H9 (cell line): ENCODE measurements at regions not wholly inside any gene's neighbourhood (a gene's known extent, or its start where the extent isn't known, plus 50 kb on each side); places are given as distances from the start of the nearest gene placed in this dataset.
A peak's percentile ranks its signal among the peaks of the same experiment; 100 is the strongest.

Source experiments
- DNase-seq: peaks from one replicate; pipeline ENCODE4 v3.0.0-alpha.2; 2017
- H2AFZ ChIP-seq: one replicate; pipeline ENCODE4 v1.6.1; 2013; ENCODE audit warnings: mild to moderate bottlenecking, low read length, control low read depth, moderate library complexity
- H2AK5ac ChIP-seq: 2 replicates; pipeline ENCODE4 v1.6.1; 2013; ENCODE audit warnings: low read length, control low read depth, mixed read lengths; ENCODE audit not compliant: insufficient read length
- H2BK120ac ChIP-seq: one replicate; pipeline ENCODE4 v1.6.1; 2013; ENCODE audit warnings: low read depth, mild to moderate bottlenecking, low read length, control low read depth, inconsistent platforms; ENCODE audit not compliant: poor library complexity, severe bottlenecking
- H2BK12ac ChIP-seq: 2 replicates; pipeline ENCODE4 v1.6.1; 2013; ENCODE audit warnings: low read length, control low read depth, mixed read lengths, low read depth; ENCODE audit not compliant: insufficient read length
- H2BK15ac ChIP-seq: 2 replicates; pipeline ENCODE4 v1.6.1; 2013; ENCODE audit warnings: low read depth, low read length, control low read depth
- H2BK20ac ChIP-seq: one replicate; pipeline ENCODE4 v1.6.1; 2013; ENCODE audit warnings: low read depth, mild to moderate bottlenecking, low read length, control low read depth, inconsistent platforms; ENCODE audit not compliant: poor library complexity, severe bottlenecking
- H2BK5ac ChIP-seq: 2 replicates; pipeline ENCODE4 v1.6.1; 2013; ENCODE audit warnings: low read length, control low read depth, mixed read lengths; ENCODE audit not compliant: insufficient read length
- H3K14ac ChIP-seq: 2 replicates; pipeline ENCODE4 v1.6.1; 2013; ENCODE audit warnings: low read length, control low read depth; ENCODE audit not compliant: insufficient read depth
- H3K18ac ChIP-seq: 2 replicates; pipeline ENCODE4 v1.6.1; 2013; ENCODE audit warnings: low read depth, mild to moderate bottlenecking, mixed read lengths, low read length, control low read depth; ENCODE audit not compliant: insufficient read length
- H3K23ac ChIP-seq: 2 replicates; pipeline ENCODE4 v1.6.1; 2013; ENCODE audit warnings: low read length, control low read depth, mixed read lengths, low read depth; ENCODE audit not compliant: insufficient read length
- H3K23me2 ChIP-seq: 2 replicates; pipeline ENCODE4 v1.6.1; 2013; ENCODE audit warnings: low read depth, mild to moderate bottlenecking, mixed read lengths, low read length, control low read depth; ENCODE audit not compliant: insufficient read length, poor library complexity, severe bottlenecking
- H3K27ac ChIP-seq: 2 replicates; pipeline ENCODE4 v1.5.1; 2013; ENCODE audit warnings: low read length, control low read depth, mixed read lengths, low read depth; ENCODE audit not compliant: insufficient read length
- H3K27me3 ChIP-seq: 2 replicates; pipeline ENCODE4 v1.6.1; 2013; ENCODE audit warnings: low read length, control low read depth, inconsistent platforms; ENCODE audit not compliant: insufficient read depth
- H3K4ac ChIP-seq: 2 replicates; pipeline ENCODE4 v1.6.1; 2013; ENCODE audit warnings: low read depth, mild to moderate bottlenecking, control low read depth, inconsistent platforms, low read length, moderate library complexity
- H3K4me1 ChIP-seq: 2 replicates; pipeline ENCODE4 v1.6.1; 2013; ENCODE audit warnings: low read length, control low read depth, inconsistent platforms; ENCODE audit not compliant: insufficient read depth
- H3K4me2 ChIP-seq: 2 replicates; pipeline ENCODE4 v1.6.1; 2013; ENCODE audit warnings: low read length, control low read depth, mixed read lengths; ENCODE audit not compliant: insufficient read length, insufficient read depth
- H3K56ac ChIP-seq: 2 replicates; pipeline ENCODE4 v1.6.1; 2013; ENCODE audit warnings: low read depth, mild to moderate bottlenecking, mixed read lengths, low read length, control low read depth; ENCODE audit not compliant: insufficient read length
- H3K79me1 ChIP-seq: 2 replicates; pipeline ENCODE4 v1.6.1; 2013; ENCODE audit warnings: low read depth, mild to moderate bottlenecking, moderate library complexity, low read length, control low read depth, inconsistent platforms; ENCODE audit not compliant: insufficient read depth, poor library complexity, severe bottlenecking
- H3K79me2 ChIP-seq: 2 replicates; pipeline ENCODE4 v1.6.1; 2013; ENCODE audit warnings: low read length, control low read depth, inconsistent platforms; ENCODE audit not compliant: insufficient read depth
- H3K9ac ChIP-seq: 2 replicates; pipeline ENCODE4 v1.6.1; 2013; ENCODE audit warnings: low read length, control low read depth, mixed read lengths; ENCODE audit not compliant: insufficient read length; ENCODE audit errors: extremely low read depth
- H3K9me3 ChIP-seq: one replicate; pipeline ENCODE4 v1.6.1; 2013; ENCODE audit warnings: low read depth, low read length, inconsistent platforms; ENCODE audit not compliant: control insufficient read depth
- H3T11ph ChIP-seq: one replicate; pipeline ENCODE4 v1.6.1; 2013; ENCODE audit warnings: mild to moderate bottlenecking, low read length, control low read depth, inconsistent platforms
- H4K20me1 ChIP-seq: one replicate; pipeline ENCODE4 v1.6.1; 2013; ENCODE audit not compliant: control insufficient read depth, insufficient read length, insufficient read depth
- H4K5ac ChIP-seq: 2 replicates; pipeline ENCODE4 v1.6.1; 2013; ENCODE audit warnings: low read depth, mild to moderate bottlenecking, mixed read lengths, low read length, control low read depth; ENCODE audit not compliant: insufficient read length
- H4K8ac ChIP-seq: replicated peaks from 2 replicates; pipeline ENCODE4 v1.6.1; 2013; ENCODE audit warnings: low read length, control low read depth, mixed read lengths, low read depth; ENCODE audit not compliant: insufficient read length
- H4K91ac ChIP-seq: 2 replicates; pipeline ENCODE4 v1.6.1; 2013; ENCODE audit warnings: low read depth, mild to moderate bottlenecking, moderate library complexity, mixed read lengths, low read length, control low read depth; ENCODE audit not compliant: insufficient read length
- H3K27ac Mint-ChIP-seq, 3 experiments: 2 replicates in 2 of 3; 3 replicates in 1 of 3; pipeline ENCODE4 v1.8.0; 2020 to 2021; ENCODE audit warnings: mixed read lengths in 3 of 3, mild to moderate bottlenecking in 1 of 3, moderate library complexity in 1 of 3
- H3K27me3 Mint-ChIP-seq: 2 replicates; pipeline ENCODE4 v1.8.0; 2021; ENCODE audit warnings: low read depth, mild to moderate bottlenecking, moderate library complexity, mixed read lengths
- H3K36me3 Mint-ChIP-seq, 3 experiments: 2 replicates in 2 of 3; 3 replicates in 1 of 3; pipeline ENCODE4 v1.8.0; 2020 to 2021; ENCODE audit warnings: low read depth in 3 of 3, mixed read lengths in 3 of 3; ENCODE audit not compliant: insufficient read depth in 1 of 3
- H3K4me1 Mint-ChIP-seq, 2 experiments: 2 replicates each; pipeline ENCODE4 v1.8.0; 2020; ENCODE audit warnings: mixed read lengths in 2 of 2
- H3K4me3 Mint-ChIP-seq, 2 experiments: 2 replicates in 1 of 2; 3 replicates in 1 of 2; pipeline ENCODE4 v1.8.0; 2020 to 2021; ENCODE audit warnings: mild to moderate bottlenecking in 2 of 2, mixed read lengths in 2 of 2, moderate library complexity in 1 of 2
- H3K9me3 Mint-ChIP-seq, 2 experiments: 2 replicates in 1 of 2; 3 replicates in 1 of 2; pipeline ENCODE4 v1.8.0; 2020; ENCODE audit warnings: mild to moderate bottlenecking in 2 of 2, mixed read lengths in 2 of 2, moderate library complexity in 1 of 2
- WGBS: extraction: QIAGEN DNeasy Blood & Tissue Kit; methylation state at CpG from one replicate; pipeline ENCODE4 v1.1.7; 2013; ENCODE audit warnings: missing lambda C conversion rate, low lambda C conversion rate, mixed read lengths; ENCODE audit not compliant: insufficient read length; ENCODE audit errors: extremely low coverage; 5-methylcytosine and 5-hydroxymethylcytosine counted together
- TF ChIP-seq, protein P1 (sequence below): fragments of 200-600 bp; sonication (generic); conservative IDR thresholded peaks from 3 replicates; pipeline ENCODE4 v1.8.0; 2021; ENCODE audit warnings: antibody characterized with exemption, mild to moderate bottlenecking

DNA sequence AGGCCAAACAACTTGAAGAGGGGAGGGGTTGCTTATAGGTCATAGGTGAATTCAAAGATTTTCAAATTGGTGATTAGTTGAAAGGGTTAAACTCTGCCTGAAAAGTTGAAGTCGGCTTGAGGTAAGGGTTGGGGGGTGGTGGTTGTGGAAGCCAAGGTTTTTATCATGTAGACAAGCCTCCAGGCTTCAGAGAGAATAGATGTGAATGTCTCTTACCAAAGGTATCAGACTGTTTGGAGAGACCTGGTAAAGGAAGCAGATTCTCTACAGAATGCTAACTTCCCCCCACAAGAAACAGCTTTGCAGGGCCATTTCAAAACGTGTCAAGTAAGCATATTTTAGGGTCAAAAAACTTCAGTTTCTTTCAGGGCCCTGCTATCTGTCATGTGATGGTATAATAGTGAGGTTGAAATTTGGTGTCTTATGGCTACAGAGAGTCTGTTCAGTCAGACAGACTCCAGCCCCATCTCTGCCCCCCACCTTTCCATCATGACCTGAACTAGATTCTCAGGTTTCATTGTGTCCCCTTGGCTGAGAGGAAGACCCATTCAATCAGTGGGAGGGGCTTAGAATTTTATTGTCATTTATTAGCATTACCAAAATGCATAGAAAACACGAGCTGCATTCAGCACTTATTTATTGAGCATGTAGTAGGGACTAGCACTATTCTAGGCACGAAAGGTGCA is 136.5 kb downstream of the MAP3K7 start:
- Histone ChIP-seq H4K91ac (no peak overlapping the region), H3K79me1 (no peaks in the 10 kb centered on the region), H4K20me1 (no peaks in the 10 kb centered on the region), H2AK5ac (no peak overlapping the region), H3K18ac (no peak overlapping the region), H2BK20ac (no peak overlapping the region), H3K4ac (no peak overlapping the region), H3K79me2 (no peaks in the 10 kb centered on the region), H3K9me3 (no peaks in the 10 kb centered on the region), H2BK5ac (no peak overlapping the region), H2BK12ac (no peak overlapping the region), H2BK15ac (no peak overlapping the region), H3K9ac (no peak overlapping the region), H2BK120ac (no peak overlapping the region), H3K56ac (no peak overlapping the region), H4K5ac (no peak overlapping the region), H4K8ac (no peak overlapping the region), H3T11ph (no peak overlapping the region), H3K14ac (no peak overlapping the region), H3K23ac (no peak overlapping the region), H3K4me2 (no peak overlapping the region), H3K27me3 (no peaks in the 10 kb centered on the region), H3K27ac (no peak overlapping the region), H2AFZ (no peak overlapping the region), H3K4me1 (peaks cover 11% of the 10 kb centered on the region; the same call in 1 of the 2 replicates), H3K23me2 (no peaks in the 10 kb centered on the region)
- H3K9me3 Mint-ChIP-seq, result no peaks in the 10 kb centered on the region
- peak overlapping the region in 1 of 3 experiments; percentile 83; a peak in 2 of 7 replicates for H3K27ac Mint-ChIP-seq
- TF ChIP-seq, protein P1, sequence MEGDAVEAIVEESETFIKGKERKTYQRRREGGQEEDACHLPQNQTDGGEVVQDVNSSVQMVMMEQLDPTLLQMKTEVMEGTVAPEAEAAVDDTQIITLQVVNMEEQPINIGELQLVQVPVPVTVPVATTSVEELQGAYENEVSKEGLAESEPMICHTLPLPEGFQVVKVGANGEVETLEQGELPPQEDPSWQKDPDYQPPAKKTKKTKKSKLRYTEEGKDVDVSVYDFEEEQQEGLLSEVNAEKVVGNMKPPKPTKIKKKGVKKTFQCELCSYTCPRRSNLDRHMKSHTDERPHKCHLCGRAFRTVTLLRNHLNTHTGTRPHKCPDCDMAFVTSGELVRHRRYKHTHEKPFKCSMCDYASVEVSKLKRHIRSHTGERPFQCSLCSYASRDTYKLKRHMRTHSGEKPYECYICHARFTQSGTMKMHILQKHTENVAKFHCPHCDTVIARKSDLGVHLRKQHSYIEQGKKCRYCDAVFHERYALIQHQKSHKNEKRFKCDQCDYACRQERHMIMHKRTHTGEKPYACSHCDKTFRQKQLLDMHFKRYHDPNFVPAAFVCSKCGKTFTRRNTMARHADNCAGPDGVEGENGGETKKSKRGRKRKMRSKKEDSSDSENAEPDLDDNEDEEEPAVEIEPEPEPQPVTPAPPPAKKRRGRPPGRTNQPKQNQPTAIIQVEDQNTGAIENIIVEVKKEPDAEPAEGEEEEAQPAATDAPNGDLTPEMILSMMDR, result no peak
- no peaks in the 10 kb centered on the region; the same call in 1 of the 2 replicates for H3K27me3 Mint-ChIP-seq
- peaks cover 33 to 34% of the 10 kb centered on the region in 2 experiments for H3K4me1 Mint-ChIP-seq
- H3K4me3 Mint-ChIP-seq, result peak overlapping the region in 1 of 2 experiments; percentile 27; a peak in 1 of 5 replicates
- no peaks in the 10 kb centered on the region for H3K36me3 Mint-ChIP-seq
- WGBS, result no CpG with 5 or more reads among the region's 4 CpGs
- no peak for DNase-seq
